SJSA1 (cell line): ENCODE measurements at regions not wholly inside any gene's neighbourhood (a gene's known extent, or its start where the extent isn't known, plus 50 kb on each side); places are given as distances from the start of the nearest gene placed in this dataset.
"Not testable (repeated sequence)": the region's sequence is repeated elsewhere in the genome, so short reads cannot be mapped to it uniquely, and the experiment has no call there.

Source experiments
- DNase-seq, 2 experiments: peaks; one replicate each; pipeline ENCODE4 v3.0.0-alpha.2; 2015 to 2020; ENCODE audit warnings: low spot score in 2 of 2, low read depth in 1 of 2
- H3K27ac ChIP-seq: fragments of 250-450 bp; sonication (Bioruptor Pico); 2 replicates; pipeline ENCODE4 v1.5.1; 2020; ENCODE audit warnings: mild to moderate bottlenecking, moderate library complexity
- H3K27me3 ChIP-seq: fragments of 250-450 bp; sonication (Bioruptor Pico); replicated peaks from 2 replicates; pipeline ENCODE4 v1.5.1; 2020; ENCODE audit warnings: mild to moderate bottlenecking, moderate library complexity
- H3K36me3 ChIP-seq: fragments of 250-450 bp; sonication (Bioruptor Pico); 2 replicates; pipeline ENCODE4 v1.5.1; 2020; ENCODE audit warnings: mild to moderate bottlenecking
- H3K4me1 ChIP-seq: fragments of 250-450 bp; sonication (Bioruptor Pico); replicated peaks from 2 replicates; pipeline ENCODE4 v1.6.1; 2021; ENCODE audit warnings: mild to moderate bottlenecking
- H3K4me3 ChIP-seq: fragments of 250-450 bp; sonication (Bioruptor Pico); 2 replicates; pipeline ENCODE4 v1.5.1; 2020; ENCODE audit warnings: mild to moderate bottlenecking
- H3K9me3 ChIP-seq: fragments of 250-450 bp; sonication (Bioruptor Pico); replicated peaks from 2 replicates; pipeline ENCODE4 v1.5.1; 2020; ENCODE audit warnings: mild to moderate bottlenecking

DNA sequence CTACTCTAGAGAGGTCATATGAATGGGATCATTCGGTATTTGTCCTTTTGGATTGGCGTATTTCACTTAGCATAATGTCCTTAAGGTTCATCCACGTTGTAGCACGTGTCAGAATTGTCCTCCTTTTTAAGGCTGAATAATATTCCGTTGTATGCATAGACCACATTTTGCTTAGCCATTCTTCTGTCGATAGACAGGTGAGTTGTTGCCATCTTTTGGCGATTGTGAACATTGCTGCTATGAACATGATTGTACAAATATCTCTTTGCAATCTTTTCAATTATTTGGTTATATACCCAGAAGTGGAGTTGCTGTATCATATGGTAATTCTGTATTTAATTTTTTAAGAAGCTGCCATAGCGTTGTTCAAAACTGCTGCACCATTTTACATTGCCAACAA, 52.4 kb upstream of the GOLGA8J start:
- H3K4me1 ChIP-seq = no peaks in the 10 kb centered on the region
- no peaks in the 10 kb centered on the region for H3K27me3 ChIP-seq
- peak in 1 of 2 experiments; percentile 13 for DNase-seq
- no peaks in the 10 kb centered on the region for H3K9me3 ChIP-seq
- H3K27ac ChIP-seq = no peak overlapping the region
- H3K4me3 ChIP-seq = no peak overlapping the region
- H3K36me3 ChIP-seq = no peaks in the 10 kb centered on the region

DNA sequence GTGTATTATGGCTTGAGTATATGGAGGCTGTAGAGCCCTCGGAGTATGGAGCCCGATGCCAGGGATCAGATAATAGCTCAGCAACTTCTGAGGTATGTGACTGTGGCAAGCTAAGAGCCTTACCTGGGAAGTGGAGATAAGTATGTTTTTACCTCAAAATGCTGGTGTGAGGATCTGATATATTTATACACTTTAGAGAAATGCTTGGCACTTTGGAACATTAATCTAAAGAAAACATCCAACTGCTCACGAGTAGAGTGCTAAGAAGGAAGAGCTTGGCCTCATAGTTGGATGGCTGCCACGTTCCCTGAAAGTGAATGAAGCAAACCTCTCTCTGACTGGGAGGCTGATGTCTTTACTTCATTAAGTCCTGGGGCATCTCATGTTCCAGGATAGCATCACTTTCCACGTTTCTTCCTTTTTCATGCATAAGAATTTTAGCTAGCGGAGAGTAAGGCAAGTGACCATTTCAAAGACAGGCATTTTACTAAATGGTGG, 58.9 kb upstream of the GOLGA8J start:
- DNase-seq = no peak
- no peak overlapping the region for H3K4me3 ChIP-seq
- no peaks in the 10 kb centered on the region for H3K27me3 ChIP-seq
- no peaks in the 10 kb centered on the region for H3K36me3 ChIP-seq
- H3K27ac ChIP-seq = no peak overlapping the region
- H3K4me1 ChIP-seq = no peaks in the 10 kb centered on the region
- H3K9me3 ChIP-seq = no peaks in the 10 kb centered on the region

- Histone ChIP-seq H3K27ac (no peak overlapping the region), H3K9me3 (no peaks in the 10 kb centered on the region), H3K27me3 (no peaks in the 10 kb centered on the region), H3K4me3 (no peak overlapping the region), H3K4me1 (no peaks in the 10 kb centered on the region), H3K36me3 (no peaks in the 10 kb centered on the region)
- DNase-seq = no peak
Observed at GRCh38 chr15:30010746-30011145, 72.0 kb upstream of the GOLGA8J start.

GRCh38 chr15:30008156-30008555, 74.6 kb upstream of the GOLGA8J start:
- Histone ChIP-seq H3K4me3 (no peak overlapping the region), H3K27me3 (no peaks in the 10 kb centered on the region), H3K9me3 (no peaks in the 10 kb centered on the region), H3K27ac (no peak overlapping the region), H3K4me1 (no peaks in the 10 kb centered on the region), H3K36me3 (no peaks in the 10 kb centered on the region)
- no peak for DNase-seq

- H3K27ac ChIP-seq = no peak overlapping the region
- H3K4me3 ChIP-seq = no peak overlapping the region
- no peaks in the 10 kb centered on the region for H3K9me3 ChIP-seq
- H3K36me3 ChIP-seq = no peaks in the 10 kb centered on the region
- DNase-seq = no peak
- H3K4me1 ChIP-seq = no peaks in the 10 kb centered on the region
- H3K27me3 ChIP-seq = no peaks in the 10 kb centered on the region
Observed at GRCh38 chr15:30001602-30002001, 81.2 kb upstream of the GOLGA8J start.

GRCh38 chr15:29998033-29998432, 84.7 kb upstream of the GOLGA8J start:
- Histone ChIP-seq H3K27me3 (no peaks in the 10 kb centered on the region), H3K36me3 (no peaks in the 10 kb centered on the region)
- DNase-seq = no peak

DNA sequence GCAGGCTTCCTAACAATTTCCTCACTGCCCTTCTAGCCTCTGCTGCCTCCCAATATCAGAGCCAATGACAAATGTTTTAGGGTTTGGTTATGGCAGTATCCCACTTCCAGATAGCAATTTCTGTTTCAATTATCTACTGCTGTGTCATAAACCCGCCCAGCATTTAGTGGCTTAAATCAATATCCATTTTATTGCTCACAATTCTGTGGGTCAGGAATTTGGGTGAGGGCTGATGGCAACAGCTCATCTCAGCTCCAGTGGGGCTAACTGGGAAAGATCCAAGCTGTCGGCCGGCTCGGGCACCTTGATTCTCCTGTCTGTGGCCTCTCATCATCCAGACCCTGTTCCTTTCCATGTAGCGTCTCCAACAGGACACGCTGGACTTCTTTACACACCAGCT, 85.3 kb upstream of the GOLGA8J start:
- Histone ChIP-seq H3K4me3 (no peak overlapping the region), H3K9me3 (no peaks in the 10 kb centered on the region), H3K36me3 (no peaks in the 10 kb centered on the region), H3K27ac (no peak overlapping the region), H3K27me3 (no peaks in the 10 kb centered on the region), H3K4me1 (no peaks in the 10 kb centered on the region)
- no peak for DNase-seq

More at GRCh38 chr15:29998033-29998432, 84.7 kb upstream of the GOLGA8J start:
- Histone ChIP-seq H3K4me3 (no peak overlapping the region), H3K27ac (no peak overlapping the region), H3K4me1 (no peaks in the 10 kb centered on the region), H3K9me3 (no peaks in the 10 kb centered on the region)

DNA sequence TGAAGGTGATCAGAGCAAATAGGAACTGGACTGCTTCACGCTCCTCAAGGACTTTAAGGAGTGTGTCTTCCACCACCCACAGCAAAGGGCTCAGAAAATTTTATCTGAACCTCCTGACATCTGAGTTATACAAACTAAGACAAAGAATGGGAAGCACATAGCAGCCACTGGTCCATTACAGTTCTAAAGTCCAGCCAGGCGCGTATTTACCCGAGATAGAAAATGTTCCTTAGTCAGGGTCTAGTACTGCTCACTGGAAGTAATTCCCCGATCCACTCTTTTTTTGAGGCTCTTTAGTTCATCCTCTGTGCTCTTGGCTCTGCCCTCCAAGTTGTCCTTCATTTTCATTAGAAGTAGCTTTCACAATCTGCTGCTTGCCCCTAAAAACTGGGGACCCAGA, 88.5 kb upstream of the GOLGA8J start:
- H3K27me3 ChIP-seq = no peaks in the 10 kb centered on the region
- no peaks in the 10 kb centered on the region for H3K9me3 ChIP-seq
- H3K4me3 ChIP-seq = no peak overlapping the region
- H3K27ac ChIP-seq = no peak overlapping the region
- no peaks in the 10 kb centered on the region for H3K36me3 ChIP-seq
- DNase-seq = no peak
- peaks cover under 1% of the 10 kb centered on the region; the same call in 1 of the 2 replicates for H3K4me1 ChIP-seq

DNA sequence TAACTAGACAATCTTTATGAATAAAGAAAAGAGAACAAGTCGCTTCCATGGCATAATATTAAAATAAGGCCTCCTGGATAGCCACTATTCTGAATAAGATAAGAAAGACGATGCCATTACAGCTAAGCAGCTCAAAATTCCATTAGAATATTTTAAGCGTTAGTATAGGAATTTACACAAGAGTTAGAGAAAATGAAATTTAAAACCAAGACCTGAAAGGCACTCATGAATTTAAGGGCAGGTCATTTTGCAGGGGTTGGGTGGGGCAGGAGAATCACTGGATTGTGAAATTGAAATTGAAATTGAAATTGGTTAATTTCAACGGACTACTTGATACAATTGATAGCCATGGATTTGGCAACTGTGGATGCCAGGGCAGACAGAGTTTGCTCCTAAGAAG, 91.8 kb upstream of the GOLGA8J start:
- Histone ChIP-seq H3K36me3 (no peaks in the 10 kb centered on the region), H3K4me1 (peaks cover 20% of the 10 kb centered on the region), H3K9me3 (no peaks in the 10 kb centered on the region), H3K27ac (no peak overlapping the region), H3K4me3 (no peak overlapping the region), H3K27me3 (no peaks in the 10 kb centered on the region)
- no peak for DNase-seq

- no peak overlapping the region for H3K27ac ChIP-seq
- no peaks in the 10 kb centered on the region for H3K36me3 ChIP-seq
- no peak overlapping the region for H3K4me3 ChIP-seq
- H3K4me1 ChIP-seq = peaks cover 20% of the 10 kb centered on the region
- DNase-seq = no peak
- H3K27me3 ChIP-seq = no peaks in the 10 kb centered on the region
- no peaks in the 10 kb centered on the region for H3K9me3 ChIP-seq
Observed at GRCh38 chr15:29990035-29990434, 92.7 kb upstream of the GOLGA8J start.

- peaks cover 20% of the 10 kb centered on the region for H3K4me1 ChIP-seq
- peak in 1 of 2 experiments; percentile 51 for DNase-seq
- H3K27me3 ChIP-seq = no peaks in the 10 kb centered on the region
- no peak overlapping the region for H3K27ac ChIP-seq
- H3K9me3 ChIP-seq = no peaks in the 10 kb centered on the region
- H3K36me3 ChIP-seq = no peaks in the 10 kb centered on the region
- no peak overlapping the region for H3K4me3 ChIP-seq
Observed at GRCh38 chr15:29988701-29989100, 94.1 kb upstream of the GOLGA8J start.

DNA sequence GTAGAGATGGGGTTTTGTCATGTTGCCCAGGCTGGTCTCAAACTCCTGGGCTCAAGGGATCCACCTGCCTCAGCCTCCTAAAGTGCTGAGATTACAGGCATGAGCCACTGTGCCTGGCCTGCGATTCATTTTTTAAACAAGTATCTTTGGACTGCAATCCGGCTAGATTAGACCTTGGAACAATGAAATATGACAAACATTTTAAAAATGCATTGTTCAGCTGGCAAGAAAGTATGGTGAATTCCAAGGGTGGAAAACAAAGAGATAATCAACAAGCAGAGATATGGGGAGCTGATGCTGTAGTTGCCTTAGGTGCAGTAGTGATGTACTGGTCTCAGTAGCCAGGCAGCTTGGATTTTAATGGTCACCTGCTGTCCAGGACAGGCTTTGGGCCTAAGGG, 95.8 kb upstream of the GOLGA8J start:
- H3K27me3 ChIP-seq = no peaks in the 10 kb centered on the region
- DNase-seq = no peak
- no peak overlapping the region for H3K4me3 ChIP-seq
- no peak overlapping the region for H3K27ac ChIP-seq
- H3K9me3 ChIP-seq = no peaks in the 10 kb centered on the region
- peaks cover 28% of the 10 kb centered on the region for H3K4me1 ChIP-seq
- H3K36me3 ChIP-seq = no peaks in the 10 kb centered on the region

DNA sequence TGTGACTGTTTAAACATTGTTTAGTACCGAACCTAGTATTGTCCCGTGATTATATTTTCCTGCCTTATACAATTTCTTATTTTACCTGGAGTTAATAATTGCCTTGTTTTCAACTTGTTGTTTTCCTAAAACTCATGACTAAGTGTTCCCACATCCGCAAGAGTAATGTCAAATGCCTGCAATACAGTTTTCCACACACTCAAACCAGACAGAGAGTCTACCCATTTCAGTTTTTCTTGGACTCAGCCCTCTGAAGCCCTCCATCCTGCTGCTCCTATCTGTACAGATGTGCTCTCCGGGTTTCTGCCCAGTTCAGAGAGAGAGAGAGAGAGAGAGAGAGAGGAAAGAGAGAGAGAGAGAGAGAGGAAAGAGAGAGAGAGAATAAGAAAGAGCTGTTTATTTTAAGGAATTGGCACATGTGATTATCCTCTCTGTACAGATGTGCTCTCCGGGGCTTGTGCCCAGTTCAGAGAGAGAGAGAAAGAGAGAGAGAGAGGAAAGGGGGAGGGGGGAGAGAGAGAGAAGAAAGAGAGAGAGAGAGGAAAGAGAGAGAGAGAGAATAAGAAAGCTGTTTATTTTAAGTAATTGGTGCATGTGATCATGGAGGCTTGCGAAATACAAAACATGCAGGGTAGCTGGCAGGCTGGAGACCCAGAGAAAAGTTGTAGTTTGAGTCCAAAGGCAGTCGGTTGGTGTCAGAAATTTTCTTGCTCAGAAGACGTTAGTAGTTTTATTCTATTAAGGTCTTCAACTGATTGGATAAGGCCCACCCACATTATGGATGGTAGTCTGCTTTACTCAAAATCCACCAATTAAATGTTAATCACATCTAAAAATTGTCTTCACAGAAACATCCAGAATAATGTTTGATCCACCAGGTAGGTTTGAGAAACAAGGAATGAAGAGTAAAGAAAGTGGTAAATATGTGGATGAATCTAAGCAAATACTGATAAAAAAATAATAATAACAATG, 104.1 kb upstream of the GOLGA8J start:
- H3K9me3 ChIP-seq = no peaks in the 10 kb centered on the region
- H3K27ac ChIP-seq = peak overlapping the region; percentile 54
- no peaks in the 10 kb centered on the region for H3K36me3 ChIP-seq
- peak in 1 of 2 experiments; percentile 31 for DNase-seq
- H3K4me1 ChIP-seq = peaks cover 17% of the 10 kb centered on the region
- H3K27me3 ChIP-seq = no peaks in the 10 kb centered on the region
- no peak overlapping the region for H3K4me3 ChIP-seq

DNA sequence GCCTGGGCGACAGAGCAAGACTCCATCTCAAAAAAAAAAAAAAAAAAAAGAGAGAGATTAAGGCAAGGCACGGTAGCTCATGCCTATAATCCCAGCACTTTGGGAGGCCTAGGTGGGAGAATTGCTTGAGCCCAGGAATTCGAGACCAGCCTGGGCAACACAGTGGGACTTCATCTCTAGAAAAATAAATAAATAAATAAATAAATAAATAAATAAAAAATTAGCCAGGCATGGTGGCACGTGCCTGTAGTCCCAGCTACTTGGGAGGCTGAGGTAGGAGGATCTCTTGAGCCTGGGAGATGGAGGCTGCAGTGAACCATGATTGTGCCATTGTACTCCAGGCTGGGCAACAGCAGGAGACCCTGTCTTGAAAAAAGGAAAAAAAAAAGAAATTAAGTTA, 108.7 kb upstream of the GOLGA8J start:
- H3K4me1 ChIP-seq, H3K27ac ChIP-seq, H3K9me3 ChIP-seq, DNase-seq, H3K27me3 ChIP-seq, H3K36me3 ChIP-seq, H3K4me3 ChIP-seq: not testable (repeated sequence)
